GM03348 (cell line): ENCODE measurements at regions not wholly inside any gene's neighbourhood (a gene's known extent, or its start where the extent isn't known, plus 50 kb on each side); places are given as distances from the start of the nearest gene placed in this dataset.

Experiments used
- DNase-seq: peaks from one replicate; pipeline ENCODE4 v3.0.0; 2012; ENCODE audit warnings: low spot score

GRCh38 chr3:103057003-103057402 is 622.2 kb downstream of the ZPLD1 start:
- no peak for DNase-seq

GRCh38 chr3:103057487-103057886 is 622.7 kb downstream of the ZPLD1 start:
- no peak for DNase-seq

DNA sequence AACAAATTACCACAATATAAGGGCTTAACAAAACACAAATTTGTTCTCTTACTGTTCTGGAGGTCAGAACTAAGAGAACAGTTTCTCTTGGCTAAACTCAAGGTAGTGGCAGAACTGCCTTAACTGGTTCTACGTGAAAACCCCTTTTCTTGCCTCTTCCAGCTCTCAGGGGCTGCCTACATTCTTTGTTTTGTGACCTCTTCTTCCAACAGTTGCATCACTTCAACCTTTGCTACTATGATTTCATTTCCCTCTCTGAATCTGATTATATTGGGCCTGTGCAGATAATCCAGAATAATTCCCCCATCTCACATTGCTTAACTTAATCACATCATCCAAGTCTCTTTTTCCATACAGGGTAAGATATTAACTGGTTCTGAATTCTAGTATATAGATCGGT is 624.6 kb downstream of the ZPLD1 start:
- no peak for DNase-seq

DNA sequence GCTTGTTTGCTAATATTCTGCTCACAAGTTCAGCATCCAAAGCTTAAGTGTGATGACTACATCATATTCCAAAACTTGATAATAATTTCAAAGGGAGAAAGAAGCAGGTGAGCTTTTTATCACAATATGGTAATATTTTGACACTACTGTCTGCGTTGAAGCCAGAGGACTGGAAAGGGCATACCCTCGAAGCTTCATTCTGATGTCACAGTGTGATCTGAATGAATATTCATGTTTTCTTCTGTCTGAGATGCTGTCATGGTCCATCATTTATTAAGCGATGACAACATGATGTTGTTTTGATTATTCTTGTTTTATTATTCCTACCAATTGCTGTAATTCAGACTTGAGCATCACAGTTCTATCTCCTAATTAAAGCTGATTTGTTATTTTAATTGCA is 625.4 kb downstream of the ZPLD1 start:
- no peak for DNase-seq

GRCh38 chr3:103067963-103068362 is 633.1 kb downstream of the ZPLD1 start:
- no peak for DNase-seq

DNA sequence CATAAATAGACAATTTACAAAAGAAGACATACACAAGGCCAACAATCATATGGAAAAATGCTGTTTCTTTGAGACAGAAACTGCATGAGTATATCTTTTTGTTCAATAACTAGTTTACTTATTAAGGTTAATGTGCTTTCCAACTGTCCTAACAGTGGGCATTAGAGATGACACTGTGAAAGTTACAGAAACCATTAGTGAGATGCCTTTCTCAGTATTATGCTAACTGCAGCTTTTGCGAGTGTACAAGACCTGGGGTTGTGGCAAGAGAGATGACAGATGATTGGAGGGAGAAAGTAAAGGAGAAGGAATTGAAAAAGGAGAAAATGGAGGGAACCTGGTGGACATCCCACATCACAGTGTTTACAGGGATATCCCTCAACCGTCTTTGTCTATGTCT is 640.5 kb downstream of the ZPLD1 start:
- DNase-seq, result no peak

GRCh38 chr3:103077910-103078309 is 643.1 kb downstream of the ZPLD1 start:
- DNase-seq, result no peak

- no peak for DNase-seq
Observed at GRCh38 chr3:103082501-103082900, 647.7 kb downstream of the ZPLD1 start.

DNA sequence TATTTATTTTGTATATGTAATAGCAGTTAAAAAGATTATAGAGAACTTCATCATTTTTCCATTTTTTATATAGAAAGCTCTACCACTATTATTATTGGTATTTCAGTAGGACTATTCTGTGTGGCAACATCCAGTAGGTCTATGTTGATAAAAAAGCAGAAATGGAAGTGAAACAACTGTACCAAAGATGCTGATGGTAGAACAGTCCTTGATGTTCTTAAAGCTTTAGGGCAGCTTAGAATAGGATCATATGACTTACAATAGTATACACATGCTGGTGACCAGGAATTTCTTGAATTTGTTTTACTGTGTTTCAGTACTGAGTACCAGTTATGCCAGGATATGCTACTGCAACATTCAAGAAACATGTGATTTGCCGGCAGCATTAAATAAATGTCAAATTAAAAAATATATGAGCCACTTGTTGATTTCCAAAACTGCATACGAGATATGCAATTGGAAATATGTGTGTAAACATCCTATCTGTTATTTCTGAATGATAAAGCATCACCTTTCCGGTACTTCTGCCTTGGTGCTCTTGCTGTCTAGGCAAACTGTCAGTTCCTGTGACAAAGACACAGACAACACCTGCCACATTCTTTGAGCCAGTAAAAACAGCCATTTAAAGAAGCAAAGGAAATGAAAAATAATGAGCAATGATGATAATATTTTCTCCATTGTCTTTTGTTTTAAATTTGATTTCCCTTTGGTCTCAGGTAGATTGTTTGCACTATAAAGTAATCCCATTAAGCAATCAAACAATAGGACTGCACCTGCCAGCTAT is 649.2 kb downstream of the ZPLD1 start:
- DNase-seq, result no peak

DNA sequence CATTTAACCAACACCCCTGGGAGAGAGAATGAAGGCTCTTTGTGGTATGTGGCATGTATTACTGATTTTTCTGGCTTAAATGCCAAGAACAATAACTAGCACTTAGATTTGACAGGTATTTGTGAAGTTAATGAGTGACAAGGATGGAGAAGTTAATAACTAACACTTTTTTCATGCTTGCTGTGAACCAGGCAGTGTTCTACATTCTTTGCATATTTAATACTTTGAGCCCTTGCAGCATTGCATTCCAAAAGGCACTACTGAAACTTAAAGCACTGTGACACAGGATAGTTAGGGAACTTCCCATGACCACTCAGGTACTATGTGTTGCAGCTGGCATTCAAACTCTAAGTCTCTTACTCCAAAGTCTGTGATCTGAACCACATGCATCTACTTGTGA is 650.6 kb downstream of the ZPLD1 start:
- no peak for DNase-seq

DNA sequence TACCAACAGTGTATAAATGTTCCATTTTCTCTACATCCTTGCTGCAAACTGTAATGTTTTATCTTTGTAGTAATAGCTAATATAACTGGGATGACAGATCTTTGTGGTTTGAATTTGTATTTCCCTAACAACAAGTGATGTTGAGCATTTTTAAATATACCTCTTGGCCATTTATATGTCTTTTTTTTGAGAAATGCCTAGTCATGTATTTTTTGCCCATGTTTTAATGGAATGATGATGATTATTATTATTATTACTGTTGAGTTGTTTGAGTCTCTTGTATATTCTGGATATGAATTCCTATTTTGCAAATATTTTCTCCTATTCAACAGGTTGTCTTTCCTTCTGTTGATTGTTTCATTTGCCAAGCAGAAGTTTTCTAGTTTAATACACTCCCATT is 654.9 kb downstream of the ZPLD1 start:
- no peak for DNase-seq

GRCh38 chr3:103105206-103105605 is 670.4 kb downstream of the ZPLD1 start:
- DNase-seq, result no peak

- DNase-seq, result no peak
Observed at GRCh38 chr3:103112273-103112672, 677.5 kb downstream of the ZPLD1 start.

- no peak for DNase-seq
Observed at GRCh38 chr3:103126115-103126514, 691.3 kb downstream of the ZPLD1 start.

GRCh38 chr3:103127098-103127630 is 692.3 kb downstream of the ZPLD1 start:
- no peak for DNase-seq

DNA sequence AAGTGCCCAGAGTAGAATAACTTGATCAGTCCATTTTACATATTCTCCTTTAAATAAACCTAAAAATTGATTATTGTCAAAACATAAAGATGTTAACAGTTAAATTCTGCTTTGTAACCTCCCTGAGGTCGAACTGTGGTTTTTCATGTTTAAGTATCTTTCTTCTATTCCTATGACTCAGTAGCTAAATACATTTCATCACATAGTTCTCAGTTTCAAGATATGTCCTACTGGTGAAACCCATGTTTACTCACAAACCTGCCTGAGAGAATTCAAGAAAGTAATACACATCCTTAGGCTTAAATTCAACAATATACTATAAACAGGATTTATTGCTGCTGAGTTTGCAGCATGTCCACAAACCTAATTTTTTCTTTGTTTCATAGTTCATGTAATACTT is 692.9 kb downstream of the ZPLD1 start:
- DNase-seq, result no peak

GRCh38 chr3:103134023-103134724 is 699.4 kb downstream of the ZPLD1 start:
- no peak for DNase-seq

DNA sequence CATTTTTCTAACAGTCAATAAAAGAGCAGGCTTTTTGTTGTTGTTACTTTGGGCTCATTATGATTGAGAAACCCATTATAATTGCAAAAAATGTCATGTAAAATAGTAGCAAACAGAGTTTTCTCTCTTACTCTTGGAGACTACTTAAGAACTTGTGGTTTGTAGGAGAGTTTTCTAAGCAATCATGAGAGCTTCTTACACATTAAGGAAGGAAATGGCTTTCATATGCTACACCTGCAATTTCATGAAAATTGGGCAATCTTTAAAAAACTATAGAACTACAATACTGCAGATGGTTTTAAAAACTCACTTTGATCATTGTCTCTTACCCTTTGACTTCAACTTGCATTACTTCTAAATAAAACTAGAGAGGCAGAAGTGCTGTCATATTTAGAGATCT is 701.8 kb downstream of the ZPLD1 start:
- no peak for DNase-seq

DNA sequence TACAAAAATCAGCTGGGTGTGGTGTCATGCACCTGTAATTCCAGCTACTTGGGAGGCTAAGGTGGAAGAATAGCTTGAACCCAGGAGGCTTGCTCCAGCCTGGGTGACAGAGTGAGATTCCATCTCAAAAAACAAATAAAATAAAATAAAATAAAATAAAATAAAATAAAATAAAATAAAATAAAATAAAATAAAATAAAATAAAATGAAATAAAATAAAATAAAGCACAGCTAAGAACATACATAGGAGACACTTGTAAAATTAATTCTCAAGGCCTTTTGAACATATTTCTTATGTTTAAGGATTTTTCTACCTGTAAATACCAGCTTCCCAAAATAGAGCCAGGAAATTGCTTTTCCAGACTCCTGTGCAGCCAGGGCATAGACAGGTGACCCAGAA is 703.0 kb downstream of the ZPLD1 start:
- no peak for DNase-seq

DNA sequence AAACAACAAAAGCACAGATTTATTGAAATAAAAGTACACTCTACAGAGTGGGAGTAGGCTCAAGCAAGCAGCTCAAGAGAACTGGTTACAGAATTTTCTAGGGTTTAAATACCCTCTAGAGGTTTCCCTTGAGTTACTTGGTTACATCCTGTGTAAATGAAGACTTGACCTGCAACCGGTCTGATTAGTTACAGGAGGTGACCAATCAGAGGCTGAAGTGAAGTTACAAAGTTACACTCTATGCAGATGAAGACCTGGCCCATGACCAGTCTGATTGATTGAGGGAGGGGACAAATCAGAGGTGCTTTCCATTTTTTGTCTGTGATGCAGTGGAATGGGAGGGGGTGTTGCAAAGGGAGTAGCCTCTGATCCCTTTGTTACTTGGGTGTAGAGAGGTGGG is 723.4 kb downstream of the ZPLD1 start:
- no peak for DNase-seq

DNA sequence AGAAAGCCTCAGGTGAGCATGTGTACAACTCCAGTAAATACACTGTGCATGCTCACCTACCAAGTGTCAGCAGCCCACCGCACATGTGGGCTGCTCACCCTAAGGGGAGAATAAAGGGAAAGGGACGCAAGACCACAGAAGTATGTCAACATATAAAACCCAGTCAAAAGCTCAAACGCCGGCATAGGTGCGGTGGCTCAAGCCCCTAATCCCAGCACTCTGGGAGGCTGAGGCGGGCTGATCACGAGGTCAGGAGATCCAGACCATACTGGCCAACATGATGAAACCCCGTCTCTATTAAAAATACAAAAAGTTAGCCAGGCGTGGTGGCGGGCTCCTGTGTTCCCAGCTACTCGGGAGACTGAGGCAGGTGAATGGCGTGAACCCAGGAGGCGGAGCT is 732.1 kb downstream of the ZPLD1 start:
- DNase-seq, result no peak

- no peak for DNase-seq
Observed at GRCh38 chr3:103167850-103168249, 733.0 kb downstream of the ZPLD1 start.

GRCh38 chr3:103169289-103169688 is 734.5 kb downstream of the ZPLD1 start:
- no peak for DNase-seq

DNA sequence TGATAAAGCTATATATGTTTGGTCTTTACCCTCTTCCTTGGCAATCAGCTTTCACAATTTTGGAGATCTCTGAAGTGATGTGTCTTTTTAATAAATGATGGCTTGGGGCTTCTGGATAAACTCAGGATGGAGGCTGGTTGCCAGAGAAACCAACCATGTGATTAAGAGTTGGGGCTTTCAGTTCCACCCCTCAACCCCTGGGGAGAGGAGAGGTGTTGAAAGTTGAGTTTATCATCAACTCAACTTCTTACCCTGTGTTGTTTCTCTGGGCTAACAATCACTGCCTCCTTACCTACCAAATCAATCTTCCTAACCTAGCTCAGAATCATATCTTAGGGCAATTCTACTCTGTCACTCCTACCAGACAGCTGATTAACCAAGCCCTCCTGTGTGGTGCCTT is 735.8 kb downstream of the ZPLD1 start:
- no peak for DNase-seq
